A549 (cell line): ENCODE measurements at regions not wholly inside any gene's neighbourhood (a gene's known extent, or its start where the extent isn't known, plus 50 kb on each side); places are given as distances from the start of the nearest gene placed in this dataset.

ENCODE experiments used
- ATAC-seq, 2 experiments: fragments of 200-7000 bp in 1 of 2; fragments of >200 bp in 1 of 2; cut with Nextera tagmentation in 1 of 2; cut with Tn5 transposase in 1 of 2; 3 replicates each; pipeline versions ENCODE4 v1.8.0 to v1.9.1; 2018 to 2020; ENCODE audit warnings: mild to moderate bottlenecking in 1 of 2, moderate library complexity in 1 of 2
- CTCF ChIA-PET: fragments of 300-600 bp; sonication (Branson Sonifier 250); formaldehyde crosslinking; extraction: SDS; loops from one replicate; lab custom pipeline; 2021; ENCODE audit warnings: antibody characterized with exemption, inconsistent platforms; lab: Yijun Ruan, JAX
- POLR2A ChIA-PET: fragments of 350-600 bp; formaldehyde crosslinking; extraction: SDS; loops from one replicate; lab custom pipeline; 2021; ENCODE audit warnings: antibody characterized with exemption, inconsistent platforms; lab: Yijun Ruan, JAX
- DNase-seq, 2 experiments: peaks; one replicate each; pipeline versions ENCODE4 v3.0.0 to v3.0.0-alpha.2; 2011 to 2016; ENCODE audit warnings: low read depth in 1 of 2, low spot score in 1 of 2
- FAIRE-seq: peaks from 2 replicates; lab custom pipeline; 2011; peaks lifted over from hg19 to GRCh38; lab: Jason Lieb, UNC
- H3K27ac ChIP-seq, 2 experiments: fragments of >200 bp; sonication (Bioruptor Twin); formaldehyde crosslinking; 3 replicates each; pipeline ENCODE4 v1.5.1; 2016 to 2017
- H3K4me1 ChIP-seq: fragments of >200 bp; sonication (Bioruptor Twin); formaldehyde crosslinking; 3 replicates; pipeline ENCODE4 v1.6.1; 2016
- H3K4me2 ChIP-seq: fragments of >200 bp; sonication (Bioruptor Twin); formaldehyde crosslinking; 3 replicates; pipeline ENCODE4 v1.6.1; 2016
- H3K4me3 ChIP-seq: fragments of >200 bp; sonication (Bioruptor Twin); formaldehyde crosslinking; 3 replicates; pipeline ENCODE4 v1.5.1; 2016
- H3K9me3 ChIP-seq: fragments of >200 bp; sonication (Bioruptor Twin); formaldehyde crosslinking; 3 replicates; pipeline ENCODE4 v1.6.1; 2016
- CBX2 ChIP-seq: fragments of 200-600 bp; sonication (generic); IDR thresholded peaks from 2 replicates; pipeline ENCODE4 v1.6.1; 2016; ENCODE audit warnings: low read depth, mild to moderate bottlenecking, borderline replicate concordance
- CBX8 ChIP-seq: fragments of 200-600 bp; sonication (generic); IDR thresholded peaks from 2 replicates; pipeline ENCODE4 v1.6.1; 2016
- CHD4 ChIP-seq: fragments of 200-600 bp; sonication (generic); IDR thresholded peaks from 2 replicates; pipeline ENCODE4 v1.6.1; 2016; ENCODE audit warnings: antibody characterized with exemption, mild to moderate bottlenecking, borderline replicate concordance
- ESRRA ChIP-seq: fragments of 150-350 bp; IDR thresholded peaks from 2 replicates; pipeline ENCODE4 v1.6.1; 2014; ENCODE audit warnings: mild to moderate bottlenecking, low read length, borderline replicate concordance
- FOSB ChIP-seq: fragments of 250-450 bp; sonication (Bioruptor Pico); IDR thresholded peaks from 2 replicates; pipeline ENCODE4 v1.5.0; 2020; ENCODE audit warnings: mild to moderate bottlenecking, moderate library complexity
- FOXS1 ChIP-seq: fragments of 250-450 bp; sonication (Bioruptor Pico); IDR thresholded peaks from 2 replicates; pipeline ENCODE4 v1.5.0; 2020; ENCODE audit warnings: mild to moderate bottlenecking, moderate library complexity
- GATA3 ChIP-seq: IDR thresholded peaks from 2 replicates; pipeline ENCODE4 v1.6.1; 2012; ENCODE audit warnings: borderline replicate concordance
- HDAC2 ChIP-seq: fragments of 200-600 bp; sonication (generic); IDR thresholded peaks from 2 replicates; pipeline ENCODE4 v1.6.1; 2016
- HEYL ChIP-seq: fragments of 250-450 bp; sonication (Bioruptor Pico); IDR thresholded peaks from 2 replicates; pipeline ENCODE4 v1.8.0; 2021; ENCODE audit warnings: mild to moderate bottlenecking, moderate library complexity
- HOXA7 ChIP-seq: fragments of 250-450 bp; sonication (Bioruptor Pico); IDR thresholded peaks from 2 replicates; pipeline ENCODE4 v1.5.0; 2020; ENCODE audit warnings: mild to moderate bottlenecking, moderate library complexity
- HOXB13 ChIP-seq: fragments of 250-450 bp; sonication (Bioruptor Pico); IDR thresholded peaks from 2 replicates; pipeline ENCODE4 v1.5.0; 2020; ENCODE audit warnings: low read depth, mild to moderate bottlenecking, moderate library complexity
- HOXB5 ChIP-seq: fragments of 250-450 bp; sonication (Bioruptor Pico); IDR thresholded peaks from 2 replicates; pipeline ENCODE4 v1.5.0; 2020; ENCODE audit warnings: mild to moderate bottlenecking, moderate library complexity
- KDM1A ChIP-seq: fragments of 200-600 bp; sonication (generic); IDR thresholded peaks from 2 replicates; pipeline ENCODE4 v1.6.1; 2016; ENCODE audit warnings: low read depth, mild to moderate bottlenecking
- MAFK ChIP-seq: fragments of 450-650 bp; IDR thresholded peaks from 2 replicates; pipeline ENCODE4 v1.6.1; 2014; ENCODE audit not compliant: partially characterized antibody
- MAZ ChIP-seq: fragments of 150-350 bp; IDR thresholded peaks from 2 replicates; pipeline ENCODE4 v1.6.1; 2014; ENCODE audit warnings: antibody characterized with exemption, low read depth, low read length, borderline replicate concordance
- MYC ChIP-seq: IDR thresholded peaks from 2 replicates; pipeline ENCODE4 v1.6.1; 2012; ENCODE audit warnings: mild to moderate bottlenecking, inconsistent platforms, low read length, improper control_type of control experiment, borderline replicate concordance
- NR3C1 ChIP-seq: fragments of >200 bp; sonication (Bioruptor Twin); formaldehyde crosslinking; IDR thresholded peaks from 3 replicates; pipeline ENCODE4 v1.6.1; 2017
- POLR2AphosphoS2 ChIP-seq: conservative IDR thresholded peaks from 2 replicates; pipeline ENCODE4 v1.6.1; 2012; ENCODE audit warnings: low read length, improper control_type of control experiment, inconsistent platforms
- RCOR1 ChIP-seq: fragments of 150-350 bp; IDR thresholded peaks from 2 replicates; pipeline ENCODE4 v1.6.1; 2014; ENCODE audit warnings: antibody characterized with exemption, low read length, low read depth
- TFCP2L1 ChIP-seq: fragments of 250-450 bp; sonication (Bioruptor Pico); IDR thresholded peaks from 2 replicates; pipeline ENCODE4 v1.5.0; 2021; ENCODE audit warnings: mild to moderate bottlenecking
- ZC3H11A ChIP-seq: fragments of 450-650 bp; IDR thresholded peaks from 2 replicates; pipeline ENCODE4 v1.6.1; 2014; ENCODE audit warnings: antibody characterized with exemption, mild to moderate bottlenecking
- WGBS: methylation state at CpG from one replicate; pipeline ENCODE4 v1.1.6; 2017; ENCODE audit errors: missing lambda C conversion rate; 5-methylcytosine and 5-hydroxymethylcytosine counted together
- TF ChIP-seq, protein P1 (sequence below): fragments of >200 bp; sonication (Bioruptor Twin); formaldehyde crosslinking; IDR thresholded peaks from 3 replicates; pipeline ENCODE4 v1.5.1; 2016
- TF ChIP-seq, protein P2 (sequence below): fragments of 250-450 bp; sonication (Bioruptor Pico); IDR thresholded peaks from 2 replicates; pipeline ENCODE4 v1.5.0; 2021; ENCODE audit warnings: mild to moderate bottlenecking, moderate library complexity, borderline replicate concordance
- TF ChIP-seq, protein P3 (sequence below): IDR thresholded peaks from 2 replicates; pipeline ENCODE4 v1.6.1; 2012
- TF ChIP-seq, protein P4 (sequence below): IDR thresholded peaks from 2 replicates; pipeline ENCODE4 v1.6.1; 2012
- TF ChIP-seq, protein P5 (sequence below): IDR thresholded peaks from 2 replicates; pipeline ENCODE4 v1.6.1; 2012; ENCODE audit warnings: low read depth, borderline replicate concordance
- TF ChIP-seq, protein P6 (sequence below): fragments of 450-650 bp; IDR thresholded peaks from 2 replicates; pipeline ENCODE4 v1.6.1; 2014; ENCODE audit warnings: antibody characterized with exemption
- TF ChIP-seq, protein P7 (sequence below): fragments of >200 bp; sonication (Bioruptor Twin); formaldehyde crosslinking; IDR thresholded peaks from 2 replicates; pipeline ENCODE4 v1.6.1; 2016
- TF ChIP-seq, protein P8 (sequence below): fragments of 250-450 bp; sonication (Bioruptor Pico); IDR thresholded peaks from 2 replicates; pipeline ENCODE4 v1.5.0; 2020; ENCODE audit warnings: low read depth, mild to moderate bottlenecking, moderate library complexity
- TF ChIP-seq, protein P9 (sequence below): fragments of 150-350 bp; IDR thresholded peaks from 2 replicates; pipeline ENCODE4 v1.6.1; 2014; ENCODE audit warnings: low read depth, mild to moderate bottlenecking, low read length

DNA sequence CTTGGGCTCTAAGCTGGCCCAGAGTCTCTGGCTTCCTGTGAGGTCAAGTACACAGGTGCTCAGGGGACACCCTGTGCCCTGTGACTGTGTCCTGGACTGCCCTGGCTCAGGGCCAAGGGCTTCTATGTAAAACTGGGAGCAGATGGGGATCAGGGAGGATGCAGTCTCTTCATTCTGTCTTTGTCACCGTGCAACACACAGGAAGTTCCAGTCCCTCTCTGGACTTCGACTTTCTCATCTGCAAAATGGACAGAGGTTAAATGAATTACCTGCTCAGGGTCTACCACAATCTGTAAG, 61.9 kb upstream of the TLE3 start:
- Histone ChIP-seq H3K4me2 (no peak overlapping the region), H3K27ac (no peak overlapping the region; a peak in 1 of 6 replicates), H3K4me3 (no peak overlapping the region)
- FAIRE-seq (no peak), DNase-seq (no peak), ATAC-seq (no peak)
- POLR2A ChIA-PET: no interaction called here
- TF ChIP-seq FOXS1 (CRISPR knock-in tag): no peak
- no peak for TF ChIP-seq CHD4
- no peak for TF ChIP-seq TFCP2L1 (CRISPR knock-in tag)
- TF ChIP-seq, protein P1, sequence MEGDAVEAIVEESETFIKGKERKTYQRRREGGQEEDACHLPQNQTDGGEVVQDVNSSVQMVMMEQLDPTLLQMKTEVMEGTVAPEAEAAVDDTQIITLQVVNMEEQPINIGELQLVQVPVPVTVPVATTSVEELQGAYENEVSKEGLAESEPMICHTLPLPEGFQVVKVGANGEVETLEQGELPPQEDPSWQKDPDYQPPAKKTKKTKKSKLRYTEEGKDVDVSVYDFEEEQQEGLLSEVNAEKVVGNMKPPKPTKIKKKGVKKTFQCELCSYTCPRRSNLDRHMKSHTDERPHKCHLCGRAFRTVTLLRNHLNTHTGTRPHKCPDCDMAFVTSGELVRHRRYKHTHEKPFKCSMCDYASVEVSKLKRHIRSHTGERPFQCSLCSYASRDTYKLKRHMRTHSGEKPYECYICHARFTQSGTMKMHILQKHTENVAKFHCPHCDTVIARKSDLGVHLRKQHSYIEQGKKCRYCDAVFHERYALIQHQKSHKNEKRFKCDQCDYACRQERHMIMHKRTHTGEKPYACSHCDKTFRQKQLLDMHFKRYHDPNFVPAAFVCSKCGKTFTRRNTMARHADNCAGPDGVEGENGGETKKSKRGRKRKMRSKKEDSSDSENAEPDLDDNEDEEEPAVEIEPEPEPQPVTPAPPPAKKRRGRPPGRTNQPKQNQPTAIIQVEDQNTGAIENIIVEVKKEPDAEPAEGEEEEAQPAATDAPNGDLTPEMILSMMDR: no peak
- TF ChIP-seq FOSB (CRISPR knock-in tag): no peak
- no peak for TF ChIP-seq HOXA7 (CRISPR knock-in tag)
- TF ChIP-seq CBX2: no peak
- TF ChIP-seq ESRRA: no peak
- TF ChIP-seq, protein P2, sequence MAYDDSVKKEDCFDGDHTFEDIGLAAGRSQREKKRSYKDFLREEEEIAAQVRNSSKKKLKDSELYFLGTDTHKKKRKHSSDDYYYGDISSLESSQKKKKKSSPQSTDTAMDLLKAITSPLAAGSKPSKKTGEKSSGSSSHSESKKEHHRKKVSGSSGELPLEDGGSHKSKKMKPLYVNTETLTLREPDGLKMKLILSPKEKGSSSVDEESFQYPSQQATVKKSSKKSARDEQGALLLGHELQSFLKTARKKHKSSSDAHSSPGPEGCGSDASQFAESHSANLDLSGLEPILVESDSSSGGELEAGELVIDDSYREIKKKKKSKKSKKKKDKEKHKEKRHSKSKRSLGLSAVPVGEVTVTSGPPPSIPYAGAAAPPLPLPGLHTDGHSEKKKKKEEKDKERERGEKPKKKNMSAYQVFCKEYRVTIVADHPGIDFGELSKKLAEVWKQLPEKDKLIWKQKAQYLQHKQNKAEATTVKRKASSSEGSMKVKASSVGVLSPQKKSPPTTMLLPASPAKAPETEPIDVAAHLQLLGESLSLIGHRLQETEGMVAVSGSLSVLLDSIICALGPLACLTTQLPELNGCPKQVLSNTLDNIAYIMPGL (CRISPR knock-in tag): no peak
- no peak for TF ChIP-seq RCOR1
- TF ChIP-seq HEYL (CRISPR knock-in tag): no peak
- TF ChIP-seq MAFK: no peak
- TF ChIP-seq, protein P3, sequence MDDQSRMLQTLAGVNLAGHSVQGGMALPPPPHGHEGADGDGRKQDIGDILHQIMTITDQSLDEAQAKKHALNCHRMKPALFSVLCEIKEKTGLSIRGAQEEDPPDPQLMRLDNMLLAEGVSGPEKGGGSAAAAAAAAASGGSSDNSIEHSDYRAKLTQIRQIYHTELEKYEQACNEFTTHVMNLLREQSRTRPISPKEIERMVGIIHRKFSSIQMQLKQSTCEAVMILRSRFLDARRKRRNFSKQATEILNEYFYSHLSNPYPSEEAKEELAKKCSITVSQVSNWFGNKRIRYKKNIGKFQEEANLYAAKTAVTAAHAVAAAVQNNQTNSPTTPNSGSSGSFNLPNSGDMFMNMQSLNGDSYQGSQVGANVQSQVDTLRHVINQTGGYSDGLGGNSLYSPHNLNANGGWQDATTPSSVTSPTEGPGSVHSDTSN: no peak
- no peak for TF ChIP-seq POLR2AphosphoS2
- no peak for TF ChIP-seq HDAC2
- TF ChIP-seq HOXB13 (CRISPR knock-in tag): no peak
- no peak for TF ChIP-seq NR3C1
- no peak for TF ChIP-seq GATA3
- TF ChIP-seq, protein P4, sequence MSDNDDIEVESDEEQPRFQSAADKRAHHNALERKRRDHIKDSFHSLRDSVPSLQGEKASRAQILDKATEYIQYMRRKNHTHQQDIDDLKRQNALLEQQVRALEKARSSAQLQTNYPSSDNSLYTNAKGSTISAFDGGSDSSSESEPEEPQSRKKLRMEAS: no peak
- TF ChIP-seq, protein P5, sequence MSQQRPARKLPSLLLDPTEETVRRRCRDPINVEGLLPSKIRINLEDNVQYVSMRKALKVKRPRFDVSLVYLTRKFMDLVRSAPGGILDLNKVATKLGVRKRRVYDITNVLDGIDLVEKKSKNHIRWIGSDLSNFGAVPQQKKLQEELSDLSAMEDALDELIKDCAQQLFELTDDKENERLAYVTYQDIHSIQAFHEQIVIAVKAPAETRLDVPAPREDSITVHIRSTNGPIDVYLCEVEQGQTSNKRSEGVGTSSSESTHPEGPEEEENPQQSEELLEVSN: no peak
- TF ChIP-seq, all 56 proteins: peak for 0
- Histone ChIP-seq H3K9me3 (peaks cover 6% of the 10 kb centered on the region; the same call in 1 of the 3 replicates), H3K4me1 (peaks cover 6% of the 10 kb centered on the region; the same call in 2 of the 3 replicates)
- CTCF ChIA-PET: interaction anchor here (0.9 to 1.2 kb wide), 3 partner anchors 8 to 15 kb away, joined by 3 to 5 read pairs (median 3); no protein-coding TSS in a partner anchor
- WGBS: 73% methylated on average over 2 of the region's 2 CpGs

DNA sequence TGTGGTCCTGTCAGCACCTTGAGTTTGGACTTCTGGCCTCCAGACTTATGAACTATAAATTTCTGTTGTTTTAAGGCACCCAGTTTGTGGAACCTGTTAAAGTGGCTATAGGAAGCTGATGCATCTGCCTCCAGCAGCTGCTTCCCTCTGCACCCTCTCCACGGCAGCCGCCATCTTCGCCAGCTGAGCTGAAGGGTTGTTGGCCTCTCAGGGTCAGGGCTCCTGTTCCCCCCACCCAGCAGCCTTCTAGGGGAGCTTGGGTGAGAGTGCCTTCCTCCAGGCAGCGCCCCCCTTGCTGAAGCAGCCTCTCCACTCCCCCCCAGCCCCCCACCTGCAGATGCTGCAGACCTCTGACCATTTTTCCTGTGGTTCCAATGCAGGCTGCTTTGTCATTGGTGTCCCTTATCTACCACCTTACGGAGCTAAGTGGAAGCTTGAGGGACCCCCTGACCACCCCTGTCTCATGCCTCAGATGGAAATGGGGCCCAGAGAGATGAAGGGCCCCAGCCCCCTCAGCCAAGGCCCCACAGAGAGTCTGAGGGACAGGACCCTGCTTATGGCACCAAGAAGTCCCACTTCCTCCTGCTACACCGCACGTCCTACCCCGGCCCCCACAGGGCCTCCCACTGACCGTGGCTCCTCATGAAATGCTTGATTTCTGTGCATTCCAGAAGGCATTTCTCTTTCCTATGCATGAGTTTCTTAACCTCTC, 61.4 kb upstream of the TLE3 start:
- WGBS: 77% methylated on average over 9 of the region's 9 CpGs
- H3K4me2 ChIP-seq: no peak overlapping the region
- peaks cover 6% of the 10 kb centered on the region; the same call in 2 of the 3 replicates for H3K4me1 ChIP-seq
- H3K4me3 ChIP-seq: no peak overlapping the region
- DNase-seq (no peak), ATAC-seq (no peak), FAIRE-seq (no peak)
- ChIA-PET POLR2A (no interaction called here), CTCF (interaction anchor here (0.9 kb wide), 2 partner anchors 10 to 14 kb away, joined by 3 read pairs; no protein-coding TSS in a partner anchor)
- H3K27ac ChIP-seq: no peak overlapping the region; a peak in 1 of 6 replicates
- H3K9me3 ChIP-seq: peaks cover 2% of the 10 kb centered on the region; the same call in 1 of the 3 replicates
- TF ChIP-seq MYC (no peak), CBX8 (no peak), ZC3H11A (no peak), KDM1A (no peak), HOXB13 (CRISPR knock-in tag) (no peak), MAZ (no peak), HOXB5 (CRISPR knock-in tag) (no peak)
- TF ChIP-seq, protein P6, sequence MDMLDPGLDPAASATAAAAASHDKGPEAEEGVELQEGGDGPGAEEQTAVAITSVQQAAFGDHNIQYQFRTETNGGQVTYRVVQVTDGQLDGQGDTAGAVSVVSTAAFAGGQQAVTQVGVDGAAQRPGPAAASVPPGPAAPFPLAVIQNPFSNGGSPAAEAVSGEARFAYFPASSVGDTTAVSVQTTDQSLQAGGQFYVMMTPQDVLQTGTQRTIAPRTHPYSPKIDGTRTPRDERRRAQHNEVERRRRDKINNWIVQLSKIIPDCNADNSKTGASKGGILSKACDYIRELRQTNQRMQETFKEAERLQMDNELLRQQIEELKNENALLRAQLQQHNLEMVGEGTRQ: no peak
- TF ChIP-seq, protein P7, sequence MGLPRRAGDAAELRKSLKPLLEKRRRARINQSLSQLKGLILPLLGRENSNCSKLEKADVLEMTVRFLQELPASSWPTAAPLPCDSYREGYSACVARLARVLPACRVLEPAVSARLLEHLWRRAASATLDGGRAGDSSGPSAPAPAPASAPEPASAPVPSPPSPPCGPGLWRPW: no peak
- TF ChIP-seq, protein P8, sequence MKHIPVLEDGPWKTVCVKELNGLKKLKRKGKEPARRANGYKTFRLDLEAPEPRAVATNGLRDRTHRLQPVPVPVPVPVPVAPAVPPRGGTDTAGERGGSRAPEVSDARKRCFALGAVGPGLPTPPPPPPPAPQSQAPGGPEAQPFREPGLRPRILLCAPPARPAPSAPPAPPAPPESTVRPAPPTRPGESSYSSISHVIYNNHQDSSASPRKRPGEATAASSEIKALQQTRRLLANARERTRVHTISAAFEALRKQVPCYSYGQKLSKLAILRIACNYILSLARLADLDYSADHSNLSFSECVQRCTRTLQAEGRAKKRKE (CRISPR knock-in tag): no peak
- TF ChIP-seq, protein P9, sequence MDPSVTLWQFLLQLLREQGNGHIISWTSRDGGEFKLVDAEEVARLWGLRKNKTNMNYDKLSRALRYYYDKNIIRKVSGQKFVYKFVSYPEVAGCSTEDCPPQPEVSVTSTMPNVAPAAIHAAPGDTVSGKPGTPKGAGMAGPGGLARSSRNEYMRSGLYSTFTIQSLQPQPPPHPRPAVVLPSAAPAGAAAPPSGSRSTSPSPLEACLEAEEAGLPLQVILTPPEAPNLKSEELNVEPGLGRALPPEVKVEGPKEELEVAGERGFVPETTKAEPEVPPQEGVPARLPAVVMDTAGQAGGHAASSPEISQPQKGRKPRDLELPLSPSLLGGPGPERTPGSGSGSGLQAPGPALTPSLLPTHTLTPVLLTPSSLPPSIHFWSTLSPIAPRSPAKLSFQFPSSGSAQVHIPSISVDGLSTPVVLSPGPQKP: no peak
